H1 (cell line): ENCODE measurements at regions not wholly inside any gene's neighbourhood (a gene's known extent, or its start where the extent isn't known, plus 50 kb on each side); places are given as distances from the start of the nearest gene placed in this dataset.

Experiments
- CTCF ChIA-PET: fragments of 300-600 bp; sonication (Branson Sonifier 250); formaldehyde crosslinking; loops from one replicate; lab custom pipeline; 2021; ENCODE audit not compliant: partially characterized antibody; lab: Charles Lee
- POLR2A ChIA-PET: fragments of 300-600 bp; sonication (Branson Sonifier 250); formaldehyde crosslinking; loops from one replicate; lab custom pipeline; 2021; ENCODE audit warnings: inconsistent platforms; ENCODE audit not compliant: partially characterized antibody; lab: Charles Lee
- DNase-seq, 2 experiments: peaks; one replicate each; pipeline versions ENCODE4 v3.0.0 to v3.0.0-alpha.2; 2010 to 2022; ENCODE audit warnings: low spot score in 2 of 2, low read depth in 1 of 2, mixed read lengths in 1 of 2
- FAIRE-seq: peaks from 2 replicates; lab custom pipeline; 2011; peaks lifted over from hg19 to GRCh38; lab: Jason Lieb, UNC
- H2AFZ ChIP-seq: 2 replicates; pipeline ENCODE4 v1.8.1; 2012; ENCODE audit warnings: low read length, inconsistent platforms
- H2AK5ac ChIP-seq: 2 replicates; pipeline ENCODE4 v1.6.1; 2013; ENCODE audit warnings: low read depth, low read length
- H2BK120ac ChIP-seq: replicated peaks from 2 replicates; pipeline ENCODE3; 2013; ENCODE audit warnings: low read depth, low read length, inconsistent platforms
- H2BK12ac ChIP-seq: 2 replicates; pipeline ENCODE4 v1.6.1; 2013; ENCODE audit warnings: low read depth, low read length
- H2BK15ac ChIP-seq: 2 replicates; pipeline ENCODE4 v1.6.1; 2013; ENCODE audit warnings: low read length
- H2BK20ac ChIP-seq: 2 replicates; pipeline ENCODE4 v1.6.1; 2013; ENCODE audit warnings: low read length
- H2BK5ac ChIP-seq: 2 replicates; pipeline ENCODE4 v1.6.1; 2013; ENCODE audit warnings: low read depth, low read length
- H3K14ac ChIP-seq: 2 replicates; pipeline ENCODE4 v1.6.1; 2013; ENCODE audit warnings: inconsistent platforms; ENCODE audit not compliant: insufficient read length
- H3K18ac ChIP-seq: 2 replicates; pipeline ENCODE4 v1.6.1; 2013; ENCODE audit warnings: low read length; ENCODE audit errors: extremely low read depth
- H3K23ac ChIP-seq: 2 replicates; pipeline ENCODE4 v1.6.1; 2013; ENCODE audit warnings: inconsistent platforms; ENCODE audit not compliant: insufficient read length
- H3K23me2 ChIP-seq: 2 replicates; pipeline ENCODE4 v1.6.1; 2013; ENCODE audit warnings: low read depth, low read length
- H3K27ac ChIP-seq: 2 replicates; pipeline ENCODE4 v1.6.1; 2011; ENCODE audit warnings: low read depth, low read length, inconsistent platforms
- H3K27me3 ChIP-seq, 4 experiments: replicated peaks in 1 of 4; 1 replicate in 1 of 4; 2 replicates in 3 of 4; pipeline versions ENCODE4 v1.6.1 to v1.8.1; 2011 to 2013; ENCODE audit warnings: low read length in 3 of 4, mild to moderate bottlenecking in 3 of 4, inconsistent platforms in 2 of 4, mixed read lengths in 2 of 4, moderate library complexity in 1 of 4; ENCODE audit not compliant: control insufficient read depth in 3 of 4, insufficient read depth in 3 of 4; ENCODE audit errors: extremely low read depth in 1 of 4
- H3K36me3 ChIP-seq, 4 experiments: 2 replicates each; pipeline versions ENCODE4 v1.6.1 to v1.8.1; 2011 to 2013; ENCODE audit warnings: mild to moderate bottlenecking in 4 of 4, low read length in 3 of 4, moderate library complexity in 2 of 4, control low read depth in 1 of 4, inconsistent platforms in 1 of 4; ENCODE audit not compliant: insufficient read depth in 4 of 4, control insufficient read depth in 2 of 4
- H3K4ac ChIP-seq: replicated peaks from 2 replicates; pipeline ENCODE3; 2013; ENCODE audit warnings: low read length, low read depth, mixed read lengths, inconsistent platforms; ENCODE audit not compliant: insufficient read length
- H3K4me1 ChIP-seq, 4 experiments: replicated peaks in 1 of 4; 1 replicate in 1 of 4; 2 replicates in 3 of 4; pipeline versions ENCODE4 v1.6.1 to v1.8.1; 2011 to 2013; ENCODE audit warnings: low read length in 3 of 4, inconsistent platforms in 2 of 4, mixed read lengths in 1 of 4; ENCODE audit not compliant: insufficient read depth in 4 of 4, control insufficient read depth in 3 of 4
- H3K4me2 ChIP-seq, 2 experiments: 2 replicates each; pipeline versions ENCODE4 v1.6.1 to v1.8.1; 2011 to 2013; ENCODE audit warnings: low read depth in 2 of 2, low read length in 2 of 2, control low read depth in 1 of 2, inconsistent platforms in 1 of 2, mild to moderate bottlenecking in 1 of 2; ENCODE audit not compliant: insufficient read depth in 1 of 2
- H3K4me3 ChIP-seq, 4 experiments: fragments of 200-600, 300-600 bp in 1 of 4; sonication (generic), shearing (Covaris generic), sonication (Bioruptor Twin) in 1 of 4; 2 replicates each; pipeline versions ENCODE4 v1.5.1 to v1.8.1; 2011 to 2016; ENCODE audit warnings: low read length in 4 of 4, low read depth in 3 of 4, control low read depth in 2 of 4, inconsistent platforms in 2 of 4, mild to moderate bottlenecking in 2 of 4, mixed read lengths in 1 of 4, moderate library complexity in 1 of 4; ENCODE audit not compliant: insufficient read depth in 2 of 4; ENCODE audit errors: extremely low read depth in 1 of 4
- H3K56ac ChIP-seq: replicated peaks from 2 replicates; pipeline ENCODE3; 2013; ENCODE audit warnings: low read depth, mild to moderate bottlenecking, mixed read lengths, low read length, inconsistent platforms; ENCODE audit not compliant: insufficient read length
- H3K79me1 ChIP-seq: 2 replicates; pipeline ENCODE4 v1.6.1; 2013; ENCODE audit warnings: low read depth, low read length, control low read depth
- H3K79me2 ChIP-seq, 2 experiments: 2 replicates each; pipeline versions ENCODE4 v1.6.1 to v1.8.1; 2012 to 2013; ENCODE audit warnings: low read length in 2 of 2, mild to moderate bottlenecking in 2 of 2, inconsistent platforms in 1 of 2; ENCODE audit not compliant: insufficient read depth in 2 of 2, control insufficient read depth in 1 of 2
- H3K9ac ChIP-seq, 4 experiments: replicated peaks in 1 of 4; 1 replicate in 1 of 4; 2 replicates in 3 of 4; pipeline versions ENCODE4 v1.6.1 to v1.8.1; 2011 to 2013; ENCODE audit warnings: low read depth in 3 of 4, low read length in 3 of 4, control low read depth in 2 of 4, mild to moderate bottlenecking in 2 of 4, moderate library complexity in 2 of 4, inconsistent platforms in 1 of 4; ENCODE audit errors: extremely low read depth in 1 of 4
- H3K9me3 ChIP-seq, 2 experiments: 2 replicates each; pipeline versions ENCODE4 v1.6.1 to v1.8.1; 2012 to 2013; ENCODE audit warnings: mild to moderate bottlenecking in 2 of 2, moderate library complexity in 2 of 2, control low read depth in 1 of 2, inconsistent platforms in 1 of 2, low read depth in 1 of 2, low read length in 1 of 2, mixed read lengths in 1 of 2; ENCODE audit not compliant: insufficient read depth in 2 of 2
- H4K20me1 ChIP-seq, 2 experiments: replicated peaks in 1 of 2; 2 replicates each; pipeline versions ENCODE3 to v1.8.1; 2011 to 2013; ENCODE audit warnings: inconsistent platforms in 2 of 2, low read length in 2 of 2, mild to moderate bottlenecking in 1 of 2; ENCODE audit not compliant: insufficient read depth in 2 of 2, control insufficient read depth in 1 of 2
- H4K5ac ChIP-seq: 2 replicates; pipeline ENCODE4 v1.6.1; 2013; ENCODE audit warnings: low read length, low read depth, mixed read lengths, inconsistent platforms; ENCODE audit not compliant: insufficient read length
- H4K8ac ChIP-seq: 2 replicates; pipeline ENCODE4 v1.8.0; 2013; ENCODE audit warnings: mild to moderate bottlenecking, moderate library complexity, low read length, inconsistent platforms; ENCODE audit not compliant: insufficient read depth; ENCODE audit errors: extremely low read depth
- H4K91ac ChIP-seq: replicated peaks from 2 replicates; pipeline ENCODE3; 2013; ENCODE audit warnings: low read length, mixed read lengths, inconsistent platforms; ENCODE audit not compliant: insufficient read length
- CTBP2 ChIP-seq: IDR thresholded peaks from 2 replicates; pipeline ENCODE4 v1.7.0; 2011; ENCODE audit warnings: borderline replicate concordance, mild to moderate bottlenecking, moderate library complexity, mixed read lengths, low read length; ENCODE audit not compliant: insufficient read depth, insufficient read length
- EGR1 ChIP-seq: IDR thresholded peaks from 2 replicates; pipeline ENCODE4 v1.6.1; 2011; ENCODE audit warnings: low read depth, low read length, borderline replicate concordance
- HDAC6 ChIP-seq: IDR thresholded peaks from one replicate; pipeline ENCODE4 v1.7.1; 2012; ENCODE audit warnings: low read depth, mild to moderate bottlenecking, inconsistent platforms, low read length, moderate library complexity
- JUN ChIP-seq: IDR thresholded peaks from 2 replicates; pipeline ENCODE4 v1.6.1; 2011; ENCODE audit warnings: low read depth, mild to moderate bottlenecking, improper control_type of control experiment, low read length
- KDM5A ChIP-seq: fragments of 200-600 bp; IDR thresholded peaks from 2 replicates; pipeline ENCODE4 v1.7.1; 2012; ENCODE audit warnings: mild to moderate bottlenecking, low read length, inconsistent platforms, mixed read lengths
- RNF2 ChIP-seq: fragments of 200-900, 300-1000 bp; sonication (generic); IDR thresholded peaks from 2 replicates; pipeline ENCODE4 v1.7.1; 2016; ENCODE audit warnings: borderline replicate concordance, low read depth, mild to moderate bottlenecking, antibody characterized with exemption, low read length; ENCODE audit not compliant: poor library complexity, severe bottlenecking; ENCODE audit errors: missing control alignments
- WGBS, 2 experiments: shearing (Covaris generic) in 1 of 2; methylation state at CpG; one replicate each; pipeline versions ENCODE4 v1.1.6 to v1.1.7; 2013 to 2015; ENCODE audit warnings: low lambda C conversion rate in 2 of 2, mixed read lengths in 2 of 2, inconsistent platforms in 1 of 2, low coverage in 1 of 2, missing lambda C conversion rate in 1 of 2; ENCODE audit not compliant: insufficient replicate concordance in 2 of 2, insufficient coverage in 1 of 2, insufficient read length in 1 of 2; ENCODE audit errors: extremely low coverage in 1 of 2, missing lambda C conversion rate in 1 of 2; 5-methylcytosine and 5-hydroxymethylcytosine counted together

- H2BK5ac ChIP-seq = no peak overlapping the region
- no peak overlapping the region for H3K4ac ChIP-seq
- H3K14ac ChIP-seq = no peak overlapping the region
- no peaks in the 10 kb centered on the region for H3K79me2 ChIP-seq
- no peak overlapping the region for H2BK12ac ChIP-seq
- H3K4me1 ChIP-seq = peaks cover 0 to 2% (median 0%) of the 10 kb centered on the region in 4 experiments; a peak in 1 of 7 replicates
- no peaks in the 10 kb centered on the region for H3K9me3 ChIP-seq
- H4K91ac ChIP-seq = no peak overlapping the region
- DNase-seq (no peak), FAIRE-seq (no peak)
- H3K9ac ChIP-seq = no peak overlapping the region
- H3K4me2 ChIP-seq = no peak overlapping the region
- H3K56ac ChIP-seq = no peak overlapping the region
- no peak overlapping the region for H3K18ac ChIP-seq
- POLR2A ChIA-PET = no interaction called here
- no peaks in the 10 kb centered on the region; the same call in 1 of the 2 replicates for H3K23me2 ChIP-seq
- H4K8ac ChIP-seq = no peak overlapping the region
- H2AFZ ChIP-seq = no peak overlapping the region
- H3K4me3 ChIP-seq = no peak overlapping the region
- CTCF ChIA-PET = no interaction called here
- H3K36me3 ChIP-seq = no peaks in the 10 kb centered on the region
- H3K27me3 ChIP-seq = no peaks in the 10 kb centered on the region
- no peak overlapping the region for H2BK20ac ChIP-seq
- H3K79me1 ChIP-seq = no peaks in the 10 kb centered on the region
- H4K20me1 ChIP-seq = no peaks in the 10 kb centered on the region
- TF ChIP-seq CTBP2 (no peak), KDM5A (no peak), EGR1 (no peak), HDAC6 (no peak), RNF2 (no peak), JUN (no peak)
- H2BK120ac ChIP-seq = no peak overlapping the region
- no peak overlapping the region for H3K27ac ChIP-seq
- no peak overlapping the region for H2BK15ac ChIP-seq
- no peak overlapping the region for H3K23ac ChIP-seq
- no peak overlapping the region for H4K5ac ChIP-seq
- 96% methylated on average over 1 of the region's 1 CpG; no CpG with 5 or more reads in 1 of the 2 experiments for WGBS, 2 experiments
- no peak overlapping the region for H2AK5ac ChIP-seq
Observed at GRCh38 chr3:144036498-144036897, 64.9 kb downstream of the DIPK2A start.
